Thoracic aorta (tissue), 2 donors: ENCODE measurements at regions not wholly inside any gene's neighbourhood (a gene's known extent, or its start where the extent isn't known, plus 50 kb on each side); places are given as distances from the start of the nearest gene placed in this dataset.
A peak's percentile ranks its signal among the peaks of the same experiment; 100 is the strongest.

Experiments used
- ATAC-seq: fragments of 150-250 bp; one replicate; pipeline ENCODE4 v1.8.0; 2017; ENCODE audit warnings: low read depth; ENCODE audit not compliant: insufficient number of reproducible peaks, low FRiP score
- DNase-seq: peaks from one replicate; pipeline ENCODE4 v3.0.0-alpha.2; 2020; ENCODE audit warnings: low spot score
- H3K27ac ChIP-seq, 2 donors: fragments of 200-600 bp; sonication (generic); 1 replicate in 1 of 2; 2 replicates in 1 of 2; pipeline ENCODE4 v1.5.1; 2016; ENCODE audit warnings: mild to moderate bottlenecking in 2 of 2, moderate library complexity in 2 of 2
- H3K27me3 ChIP-seq: fragments of 200-600 bp; sonication (generic); replicated peaks from 2 replicates; pipeline ENCODE4 v1.6.0; 2016; ENCODE audit warnings: mild to moderate bottlenecking; ENCODE audit not compliant: insufficient read depth
- H3K36me3 ChIP-seq: fragments of 200-600 bp; sonication (generic); one replicate; pipeline ENCODE4 v1.5.1; 2016
- H3K4me1 ChIP-seq, 2 donors: fragments of 200-600 bp; sonication (generic); 1 replicate in 1 of 2; 2 replicates in 1 of 2; pipeline versions ENCODE4 v1.5.1 to v1.6.0; 2016; ENCODE audit warnings: low read depth in 2 of 2, mild to moderate bottlenecking in 1 of 2; ENCODE audit not compliant: control insufficient read depth in 1 of 2
- H3K4me3 ChIP-seq: fragments of 200-600 bp; sonication (generic); 2 replicates; pipeline ENCODE4 v1.5.1; 2016; ENCODE audit warnings: mild to moderate bottlenecking
- H3K9me3 ChIP-seq: fragments of 200-600 bp; sonication (generic); 2 replicates; pipeline ENCODE4 v1.5.1; 2016
- CTCF ChIP-seq: fragments of 200-600 bp; sonication (generic); IDR thresholded peaks from one replicate; pipeline ENCODE4 v1.5.1; 2019; ENCODE audit warnings: antibody characterized with exemption

- Histone ChIP-seq H3K27me3 (no peaks in the 10 kb centered on the region), H3K27ac (no peak overlapping the region), H3K4me3 (no peak overlapping the region), H3K36me3 (no peaks in the 10 kb centered on the region), H3K4me1 (peaks cover 3 to 5% of the 10 kb centered on the region in 2 donors), H3K9me3 (no peaks in the 10 kb centered on the region)
- no peak for TF ChIP-seq CTCF
- ATAC-seq: no peak
- no peak for DNase-seq
Measured at GRCh38 chr4:126965877-126966276, 666.9 kb upstream of the INTU start.

GRCh38 chr4:126969360-126970235 lies 663.2 kb upstream of the INTU start:
- H3K36me3 ChIP-seq: no peaks in the 10 kb centered on the region
- TF ChIP-seq CTCF: no peak
- H3K9me3 ChIP-seq: no peaks in the 10 kb centered on the region
- peaks cover 3 to 9% of the 10 kb centered on the region in 2 donors for H3K4me1 ChIP-seq
- H3K4me3 ChIP-seq: no peak overlapping the region
- ATAC-seq: no peak
- H3K27me3 ChIP-seq: no peaks in the 10 kb centered on the region
- no peak for DNase-seq
- H3K27ac ChIP-seq: no peak overlapping the region

- Histone ChIP-seq H3K4me3 (no peak overlapping the region), H3K4me1 (peaks cover 3 to 21% of the 10 kb centered on the region in 2 donors), H3K27ac (no peak overlapping the region), H3K9me3 (no peaks in the 10 kb centered on the region), H3K27me3 (no peaks in the 10 kb centered on the region), H3K36me3 (no peaks in the 10 kb centered on the region)
- DNase-seq (no peak), ATAC-seq (no peak)
- TF ChIP-seq CTCF: no peak
Measured at GRCh38 chr4:126973201-126973600, 659.6 kb upstream of the INTU start.

- peaks cover 0 to 12% of the 10 kb centered on the region in 2 donors for H3K4me1 ChIP-seq
- no peak for TF ChIP-seq CTCF
- DNase-seq (no peak), ATAC-seq (no peak)
- no peaks in the 10 kb centered on the region for H3K9me3 ChIP-seq
- no peaks in the 10 kb centered on the region for H3K36me3 ChIP-seq
- peak overlapping the region in 1 of 2 donors; percentile 4 for H3K27ac ChIP-seq
- H3K27me3 ChIP-seq: no peaks in the 10 kb centered on the region
- no peak overlapping the region for H3K4me3 ChIP-seq
Measured at GRCh38 chr4:126976850-126977632, 655.7 kb upstream of the INTU start.

- no peak overlapping the region for H3K27ac ChIP-seq
- no peak for DNase-seq
- no peaks in the 10 kb centered on the region for H3K9me3 ChIP-seq
- H3K4me1 ChIP-seq: no peaks in the 10 kb centered on the region
- ATAC-seq: no peak
- H3K4me3 ChIP-seq: no peak overlapping the region
- no peaks in the 10 kb centered on the region for H3K27me3 ChIP-seq
- no peaks in the 10 kb centered on the region for H3K36me3 ChIP-seq
- no peak for TF ChIP-seq CTCF
Measured at GRCh38 chr4:126986005-126986404, 646.8 kb upstream of the INTU start.
